GM18867 (cell line): ENCODE measurements at regions not wholly inside any gene's neighbourhood (a gene's known extent, or its start where the extent isn't known, plus 50 kb on each side); places are given as distances from the start of the nearest gene placed in this dataset.

Experiments used
- ATAC-seq: cut with Tn5 transposase; IDR thresholded peaks from one replicate; pipeline ENCODE4 v1.9.1; 2021; ENCODE audit warnings: mild to moderate bottlenecking, moderate library complexity; ENCODE audit not compliant: unreplicated experiment

- ATAC-seq: no peak
These were observed 156.8 kb downstream of the NXNL2 start for GRCh38 chr9:88691811-88692210.

- no peak for ATAC-seq
These were observed 157.8 kb downstream of the NXNL2 start for GRCh38 chr9:88692827-88693226.

DNA sequence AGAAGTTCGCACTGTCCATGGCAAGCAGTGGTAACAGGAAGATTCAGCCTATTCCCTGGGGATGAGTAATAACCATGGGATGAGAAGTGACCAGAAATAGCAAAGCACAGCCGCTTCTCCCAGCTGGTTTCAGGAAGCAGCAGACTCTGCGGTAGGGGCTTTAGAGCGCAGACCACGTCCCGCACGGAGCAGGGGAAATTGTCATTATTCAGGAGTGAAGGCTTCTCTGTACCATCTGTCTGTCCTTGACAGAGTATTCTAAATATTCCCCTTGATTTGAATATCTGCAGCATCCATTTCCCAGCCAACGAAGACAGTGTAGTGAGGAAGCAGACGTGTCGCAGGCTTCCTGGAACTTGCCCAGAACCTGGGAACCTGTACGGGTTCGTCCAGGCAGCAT, 159.6 kb downstream of the NXNL2 start:
- ATAC-seq: no peak

- no peak for ATAC-seq
These were observed 161.5 kb downstream of the NXNL2 start for GRCh38 chr9:88696501-88696900.

DNA sequence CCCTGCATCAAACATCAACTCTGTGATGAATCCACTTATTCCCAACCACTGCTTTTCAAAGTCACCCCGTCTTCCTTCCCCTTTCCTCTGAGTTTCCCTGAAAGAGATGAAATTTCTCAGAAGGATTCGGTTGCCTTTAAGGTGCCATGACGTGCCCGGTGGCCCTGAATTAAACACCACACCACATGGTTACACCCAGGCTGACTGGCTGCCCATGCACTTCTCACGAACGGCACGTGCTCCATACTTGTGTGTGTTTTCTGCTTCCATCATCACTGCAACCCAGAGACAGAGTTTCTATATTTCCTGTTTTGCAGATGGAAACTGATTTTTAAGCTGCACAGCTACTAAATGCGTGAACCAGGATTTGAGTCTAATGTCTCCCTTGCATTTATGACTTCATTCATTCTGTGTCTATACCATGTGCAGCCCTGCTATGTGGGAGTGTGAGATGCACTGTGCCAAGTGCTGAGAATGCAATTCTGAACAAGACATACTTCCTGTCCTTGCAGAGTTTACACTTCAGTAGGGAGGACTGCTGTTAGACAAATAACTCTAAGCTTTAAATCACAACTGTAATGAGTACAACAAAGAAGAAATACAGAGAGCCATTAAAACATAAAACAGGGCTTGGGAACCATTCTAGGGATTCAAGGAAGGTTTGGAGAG, 162.9 kb downstream of the NXNL2 start:
- no peak for ATAC-seq

- no peak for ATAC-seq
These were observed 168.0 kb downstream of the NXNL2 start for GRCh38 chr9:88702985-88703384.

DNA sequence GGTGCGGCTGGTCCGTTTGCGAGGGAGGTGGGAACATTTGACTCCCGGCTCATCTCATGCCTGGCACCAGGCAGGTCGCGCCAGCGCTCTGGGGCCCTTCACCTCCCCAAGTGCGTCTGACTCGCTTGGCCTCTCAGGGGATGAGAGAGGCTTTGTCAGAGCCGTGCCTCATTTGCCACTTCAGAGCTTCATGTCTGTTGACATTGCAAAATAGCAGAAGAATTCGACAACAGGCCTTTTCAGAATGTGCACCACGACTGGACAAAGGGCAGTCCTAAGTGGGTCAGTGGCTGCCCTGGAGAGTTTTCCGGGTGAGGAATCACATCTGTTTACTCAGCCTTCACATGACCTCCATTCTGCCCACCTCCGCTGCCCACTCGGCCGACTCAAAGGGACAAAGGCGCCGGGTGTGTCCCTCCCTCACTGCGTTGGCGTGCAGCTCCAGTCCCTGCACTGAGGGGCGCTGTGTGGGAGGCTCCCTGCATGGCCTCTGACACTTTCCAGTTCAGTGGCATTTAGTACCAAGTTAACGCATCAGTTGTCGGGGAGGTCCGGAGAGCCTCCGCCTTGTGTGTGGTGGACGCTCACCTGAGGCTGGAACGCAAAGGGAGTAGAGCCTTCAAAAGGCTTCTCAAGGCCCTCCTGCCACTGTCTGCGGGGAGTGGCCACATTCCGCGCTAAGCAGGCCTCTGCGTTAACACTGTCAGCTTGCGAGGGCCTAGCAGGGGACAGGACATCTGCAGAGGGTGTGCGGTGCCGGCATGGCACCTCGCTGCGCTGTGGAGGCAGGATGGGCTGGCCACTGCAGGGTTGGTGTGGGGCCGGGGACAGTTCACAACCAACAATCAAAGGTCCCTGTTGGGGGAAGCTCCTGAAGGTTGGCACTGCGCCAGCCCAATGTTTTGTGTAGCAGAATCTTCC, 171.5 kb downstream of the NXNL2 start:
- ATAC-seq: no peak

- ATAC-seq: no peak
These were observed 175.5 kb downstream of the NXNL2 start for GRCh38 chr9:88710449-88710848.

DNA sequence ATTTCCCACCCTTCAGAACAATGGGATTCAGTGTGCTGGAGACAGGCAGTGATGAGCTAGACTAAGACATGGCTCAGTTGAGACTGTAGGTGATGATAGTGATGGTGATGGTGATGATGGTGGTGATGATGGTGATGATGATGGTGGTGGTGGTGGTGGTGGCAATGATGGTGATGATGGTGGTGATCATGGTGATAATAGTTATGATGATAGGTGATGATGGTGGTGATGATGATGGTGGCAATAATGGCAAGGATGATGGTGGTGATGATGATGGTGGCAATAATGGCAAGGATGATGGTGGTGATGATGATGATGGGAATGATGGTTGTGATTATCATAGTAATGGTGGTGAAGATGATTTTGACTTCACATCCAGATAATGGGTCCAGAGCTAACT, 176.7 kb downstream of the NXNL2 start:
- no peak for ATAC-seq

DNA sequence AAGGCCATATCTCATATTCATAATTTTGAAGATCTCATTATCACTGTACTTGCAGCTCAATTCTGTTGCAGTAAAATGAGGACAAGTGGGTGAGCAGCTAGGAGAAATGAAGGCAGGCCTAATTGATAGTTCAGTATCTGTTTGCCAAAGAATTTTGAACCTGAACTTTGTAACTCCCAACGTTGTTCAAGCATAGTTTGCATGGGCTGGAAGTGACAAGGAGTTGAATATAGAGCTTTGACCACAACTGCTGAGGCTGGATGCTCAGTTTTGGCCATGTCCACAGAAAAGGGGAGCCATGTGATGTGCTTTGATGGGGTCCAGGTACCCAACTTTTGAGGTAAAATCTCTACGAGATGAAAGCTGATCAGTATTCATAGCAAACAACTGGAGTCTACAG, 177.5 kb downstream of the NXNL2 start:
- no peak for ATAC-seq

- no peak for ATAC-seq
These were observed 178.0 kb downstream of the NXNL2 start for GRCh38 chr9:88713010-88713409.

GRCh38 chr9:88716596-88717290, 181.8 kb downstream of the NXNL2 start:
- no peak for ATAC-seq

- no peak for ATAC-seq
These were observed 186.0 kb downstream of the NXNL2 start for GRCh38 chr9:88721025-88721424.

DNA sequence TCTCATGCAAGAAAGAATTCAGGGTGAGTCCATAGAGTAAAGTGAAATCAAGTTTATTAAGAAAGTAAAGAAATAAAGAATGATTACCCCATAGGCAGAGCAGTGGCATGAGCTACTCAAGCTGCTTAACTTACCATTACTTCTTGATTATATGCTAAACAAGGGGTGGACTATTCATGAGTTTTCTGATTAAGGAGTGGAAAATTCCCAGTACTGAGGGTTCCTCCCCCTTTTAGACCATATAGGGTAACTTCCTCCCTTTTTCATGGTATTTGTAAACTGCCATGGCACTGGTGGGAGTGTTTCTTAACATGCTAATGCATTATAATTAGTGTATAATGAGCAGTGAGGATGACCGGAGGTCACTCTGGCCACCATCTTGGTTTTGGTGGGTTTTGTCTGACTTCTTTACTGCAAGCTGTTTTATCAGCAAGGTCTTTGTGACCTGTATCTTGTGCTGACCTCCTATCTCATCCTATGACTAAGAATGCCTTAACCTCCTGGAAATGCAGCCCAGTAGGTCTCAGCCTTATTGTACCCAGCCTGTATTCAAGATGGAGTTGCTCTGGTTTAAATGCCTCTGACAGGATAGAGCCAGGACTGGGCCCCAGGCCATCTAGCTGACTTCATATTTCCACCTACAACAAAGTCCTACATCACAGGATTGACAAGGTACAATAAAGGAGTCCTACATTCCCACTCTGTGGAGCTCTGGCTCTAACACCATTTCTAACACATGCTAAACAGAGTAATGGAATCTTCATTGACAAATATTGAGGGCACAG, 186.7 kb downstream of the NXNL2 start:
- ATAC-seq: no peak

GRCh38 chr9:88722753-88723152, 187.8 kb downstream of the NXNL2 start:
- no peak for ATAC-seq

DNA sequence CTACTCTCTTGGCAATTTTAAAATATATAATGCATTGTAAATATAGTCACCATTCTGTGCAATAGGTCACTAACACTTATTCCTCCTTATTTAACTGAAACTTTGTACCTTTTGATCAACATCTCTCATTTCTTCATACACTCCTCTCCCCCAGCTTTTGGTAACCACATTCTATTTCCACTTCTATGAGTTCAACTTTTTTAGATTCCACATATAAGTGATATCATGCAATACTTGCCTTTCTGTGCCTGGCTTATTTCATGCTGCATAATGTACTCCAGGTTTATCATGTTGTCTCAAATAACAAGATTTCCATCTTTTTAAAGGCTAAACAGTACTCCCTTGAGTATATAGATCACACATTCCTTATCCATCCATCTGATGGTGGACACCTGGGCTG, 188.8 kb downstream of the NXNL2 start:
- ATAC-seq: no peak

- ATAC-seq: no peak
These were observed 189.4 kb downstream of the NXNL2 start for GRCh38 chr9:88724331-88724730.

DNA sequence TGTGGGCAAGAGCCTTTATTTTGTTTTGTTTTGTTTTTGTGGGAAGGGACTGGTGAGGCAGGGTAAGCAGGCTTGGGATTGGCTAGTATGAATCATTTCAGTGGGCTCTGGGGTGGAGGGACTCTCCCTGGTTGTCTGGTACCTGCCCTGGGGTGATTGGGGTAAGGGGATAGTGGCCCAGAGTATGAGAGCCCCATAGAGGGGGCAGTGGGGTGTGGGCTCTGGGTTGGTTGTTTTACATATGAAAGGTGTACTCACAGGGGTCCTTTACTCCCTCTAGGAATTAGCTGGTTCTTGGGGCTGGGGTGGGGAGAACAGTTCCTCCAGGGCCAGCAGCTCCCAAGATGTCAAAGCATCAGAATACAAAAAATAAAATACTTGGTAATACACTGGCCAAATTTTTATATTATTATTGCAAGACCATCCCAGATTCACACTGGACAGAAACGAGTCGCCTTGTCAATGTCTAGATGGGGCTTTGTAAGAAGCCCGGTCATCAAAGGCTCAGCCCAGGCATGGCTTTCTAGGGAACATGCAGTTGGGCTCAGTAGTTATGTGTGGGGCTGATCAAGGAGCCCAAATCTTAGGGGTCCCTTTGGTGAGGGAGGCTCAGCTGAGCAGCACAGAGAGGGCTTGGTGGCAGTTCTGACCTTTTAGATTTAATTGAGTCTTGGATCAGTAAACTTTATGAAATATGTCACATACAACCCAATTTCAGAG, 190.5 kb downstream of the NXNL2 start:
- ATAC-seq: no peak

DNA sequence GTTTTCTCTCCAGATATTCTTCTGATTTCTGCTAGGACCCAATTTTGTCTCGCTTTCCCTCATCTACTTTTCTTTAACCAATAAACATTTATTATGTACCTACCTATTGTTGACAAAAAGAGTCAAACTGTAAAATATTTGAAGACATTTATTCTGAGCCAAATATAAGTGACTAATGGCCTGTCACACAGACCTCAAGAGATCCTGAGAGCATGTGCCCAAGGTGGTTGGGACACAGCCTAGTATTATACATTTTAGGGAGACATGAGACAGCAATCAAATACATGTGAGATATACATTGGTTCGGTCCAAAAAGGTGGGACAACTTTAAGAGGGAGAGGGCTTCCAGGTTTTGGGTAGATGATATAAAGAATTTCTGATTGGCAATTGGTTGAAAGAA, 191.8 kb downstream of the NXNL2 start:
- no peak for ATAC-seq

- no peak for ATAC-seq
These were observed 195.8 kb downstream of the NXNL2 start for GRCh38 chr9:88730780-88731179.
